ENCODE measurements at regions not wholly inside any gene's neighbourhood (a gene's known extent, or its start where the extent isn't known, plus 50 kb on each side); places are given as distances from the start of the nearest gene placed in this dataset.
"Not testable (repeated sequence)": the region's sequence is repeated elsewhere in the genome, so short reads cannot be mapped to it uniquely, and the experiment has no call there.

GRCh38 chr17:73851091-73851490, 206.8 kb upstream of the SDK2 start:
- no peak for DNase-seq (ENCODE audit: low read depth)

DNA sequence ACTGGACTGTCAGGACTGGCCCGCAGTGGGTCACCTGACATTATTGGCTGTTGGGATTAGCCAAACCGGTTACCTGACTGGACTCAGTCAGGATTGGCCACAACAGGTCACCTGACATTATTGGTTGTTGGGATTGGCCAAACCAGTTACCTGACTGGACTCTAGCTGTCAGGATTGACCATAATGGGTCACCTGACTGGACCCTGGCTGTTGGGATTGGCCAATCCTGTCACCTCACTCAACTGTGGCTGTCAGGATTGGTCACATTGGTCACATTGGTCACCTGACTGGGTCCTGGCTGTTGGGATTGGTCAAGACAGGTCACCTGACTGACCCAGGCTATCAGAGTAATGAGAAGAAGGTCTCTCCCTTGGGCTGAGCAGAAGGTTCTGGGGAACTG, 207.7 kb upstream of the SDK2 start:
- no peak for DNase-seq (ENCODE audit: low read depth)

DNA sequence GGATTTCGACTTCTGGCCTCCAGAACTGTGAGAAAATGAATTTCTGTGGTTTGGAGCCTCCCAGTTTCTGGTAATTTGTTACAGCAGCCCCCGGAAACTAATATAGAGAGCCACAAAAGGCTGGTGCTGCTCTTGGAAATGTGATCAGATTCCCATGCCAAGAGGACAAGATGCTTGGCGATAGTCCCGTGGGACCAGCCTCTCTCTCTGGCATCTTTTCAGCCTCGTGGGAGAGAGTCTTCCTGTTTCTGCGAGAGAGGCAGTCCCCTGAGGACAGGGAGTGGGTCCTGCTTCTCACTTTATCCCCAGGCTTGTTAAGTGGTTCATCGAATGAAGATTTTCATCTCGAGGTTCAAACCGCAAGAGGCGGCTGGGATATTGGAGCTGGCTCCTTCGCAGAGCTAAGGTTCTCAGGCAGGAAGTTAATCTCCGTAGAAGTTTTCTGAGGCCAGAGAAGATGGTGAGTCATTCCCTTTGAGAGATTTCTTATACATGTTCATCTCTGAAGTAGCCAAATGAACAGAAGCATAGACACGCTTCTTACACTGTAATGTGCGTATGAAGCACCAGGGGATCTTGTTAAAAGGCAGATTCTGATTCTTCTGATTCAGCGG, 211.6 kb upstream of the SDK2 start:
- no peak for DNase-seq (ENCODE audit: low read depth)

DNA sequence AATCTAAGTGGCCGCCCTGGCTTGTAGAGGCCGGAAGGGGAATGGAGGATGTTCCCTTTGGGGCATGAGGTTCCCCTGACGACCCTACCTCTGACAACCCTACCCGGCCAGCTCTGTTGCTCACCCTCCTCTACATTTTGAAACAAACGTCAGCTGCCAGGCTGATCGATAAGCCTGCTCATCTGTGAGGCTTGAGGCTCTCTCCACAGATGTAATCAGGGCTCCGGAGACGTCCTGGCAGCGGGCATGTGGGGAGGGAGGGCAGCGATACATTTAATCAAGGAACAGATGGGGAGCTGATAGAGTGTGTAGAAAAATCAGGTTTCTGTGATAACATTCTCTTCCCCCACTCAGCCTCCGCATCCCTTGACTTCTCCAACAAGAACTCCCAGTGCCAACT, 212.3 kb upstream of the SDK2 start:
- DNase-seq (ENCODE audit: low read depth): no peak

DNA sequence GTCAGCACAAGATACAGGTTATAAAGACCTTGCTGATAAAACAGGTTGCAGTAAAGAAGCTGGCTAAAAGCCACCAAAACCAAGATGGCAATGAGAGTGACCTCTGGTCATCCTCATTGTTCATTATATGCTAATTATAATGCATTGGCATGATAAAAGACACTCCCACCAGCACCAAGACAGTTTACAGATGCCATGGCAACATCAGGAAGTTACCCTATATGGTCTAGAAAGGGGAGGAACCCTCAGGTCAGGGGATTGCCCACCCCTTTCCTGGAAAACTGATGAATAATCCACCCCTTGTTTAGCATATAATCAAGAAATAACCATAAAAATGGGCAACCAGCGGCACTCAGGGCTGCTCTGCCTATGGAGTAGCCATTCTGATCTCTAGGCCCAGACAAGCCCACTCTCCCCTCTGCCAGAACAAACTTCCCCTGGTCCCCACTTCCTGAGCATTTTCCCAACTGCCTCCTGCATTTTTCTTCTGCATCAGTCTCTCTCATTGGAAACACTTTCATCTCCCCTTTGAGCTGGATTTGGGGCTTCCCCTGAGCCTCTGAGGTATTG, 215.3 kb upstream of the SDK2 start:
- DNase-seq (ENCODE audit: low read depth): not testable (repeated sequence)

GRCh38 chr17:73861543-73861942, 217.3 kb upstream of the SDK2 start:
- no peak for DNase-seq (ENCODE audit: low read depth)

GRCh38 chr17:73863761-73864535, 219.7 kb upstream of the SDK2 start:
- DNase-seq (ENCODE audit: low read depth): no peak

GRCh38 chr17:73865831-73866230, 221.6 kb upstream of the SDK2 start:
- no peak for DNase-seq (ENCODE audit: low read depth)

- DNase-seq (ENCODE audit: low read depth): no peak
Measured at GRCh38 chr17:73867056-73867455, 222.8 kb upstream of the SDK2 start.

DNA sequence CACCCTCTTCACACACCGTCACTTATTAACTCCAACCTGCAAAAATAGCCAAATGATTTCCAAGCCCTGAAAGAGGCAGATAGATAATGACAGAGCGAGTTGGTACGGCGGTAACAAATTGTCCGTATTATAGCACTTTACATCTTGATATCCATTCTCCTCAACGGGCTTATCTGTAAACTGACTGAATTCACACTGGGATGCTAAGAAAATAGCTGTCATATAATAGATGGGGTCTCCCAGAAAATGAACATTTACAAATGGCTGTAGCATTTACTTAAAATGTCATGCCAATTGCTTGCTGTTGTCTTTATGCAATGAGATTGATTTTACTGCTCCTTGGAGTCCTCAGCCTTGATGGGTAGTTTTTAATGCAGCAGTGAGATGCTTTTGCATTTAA, 225.8 kb upstream of the SDK2 start:
- DNase-seq (ENCODE audit: low read depth): no peak

DNA sequence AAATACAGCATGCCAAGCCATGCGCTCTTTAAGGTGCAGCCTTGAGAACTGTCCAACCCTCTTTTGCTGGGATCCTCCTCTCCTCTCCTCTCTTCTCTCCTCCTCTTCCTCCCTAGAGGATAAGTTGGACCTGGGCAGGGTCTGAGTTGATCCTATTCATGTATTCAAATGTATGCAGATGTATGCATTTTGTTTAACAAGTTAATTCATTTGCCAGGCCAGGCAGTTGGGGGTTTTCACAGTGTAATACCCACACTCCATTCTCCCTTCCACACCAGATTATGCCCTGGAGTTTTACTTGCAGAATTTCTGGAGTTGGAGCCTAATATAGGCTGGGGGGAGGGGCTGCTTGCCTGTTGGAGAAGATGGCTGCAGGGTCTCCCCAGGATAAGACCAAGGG, 226.2 kb upstream of the SDK2 start:
- no peak for DNase-seq (ENCODE audit: low read depth)

GRCh38 chr17:73872816-73873215, 228.6 kb upstream of the SDK2 start:
- no peak for DNase-seq (ENCODE audit: low read depth)

DNA sequence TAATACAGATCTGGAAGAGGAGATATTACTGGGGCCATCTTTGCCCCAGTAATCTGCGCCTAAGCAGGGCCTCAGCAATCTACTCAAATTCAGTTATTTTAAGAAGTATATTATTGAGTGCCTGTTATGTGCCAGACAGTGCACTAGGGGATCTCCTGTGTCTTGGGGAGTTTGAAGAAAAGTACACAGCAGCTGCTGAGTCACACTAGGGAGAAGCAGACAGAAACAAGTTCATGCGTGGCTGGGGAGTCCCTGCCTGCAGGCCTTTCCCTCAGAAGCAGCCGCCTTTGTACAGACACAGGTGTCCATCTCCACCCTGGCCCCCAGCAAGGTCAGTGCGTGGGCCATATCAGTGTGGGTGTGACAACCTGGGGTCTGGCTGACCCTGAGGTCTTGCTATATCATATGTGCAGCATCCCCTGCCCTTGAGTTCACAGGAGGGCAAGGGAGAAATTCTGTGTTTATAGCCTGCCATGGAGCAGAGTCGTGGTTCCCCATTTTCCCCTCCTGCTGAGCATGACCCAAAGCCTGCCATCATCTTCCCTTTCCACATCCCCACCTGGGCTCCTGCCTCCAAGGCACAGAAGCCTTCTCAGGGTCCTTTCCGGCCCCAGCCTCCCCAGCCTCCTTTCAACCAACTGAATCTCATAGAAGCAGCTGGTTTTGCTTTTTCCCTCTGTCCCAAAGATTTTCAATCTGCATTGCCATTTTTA, 229.9 kb upstream of the SDK2 start:
- DNase-seq (ENCODE audit: low read depth): no peak

- no peak for DNase-seq (ENCODE audit: low read depth)
Measured at GRCh38 chr17:73875346-73875745, 231.1 kb upstream of the SDK2 start.

- no peak for DNase-seq (ENCODE audit: low read depth)
Measured at GRCh38 chr17:73877962-73878361, 233.7 kb upstream of the SDK2 start.

DNA sequence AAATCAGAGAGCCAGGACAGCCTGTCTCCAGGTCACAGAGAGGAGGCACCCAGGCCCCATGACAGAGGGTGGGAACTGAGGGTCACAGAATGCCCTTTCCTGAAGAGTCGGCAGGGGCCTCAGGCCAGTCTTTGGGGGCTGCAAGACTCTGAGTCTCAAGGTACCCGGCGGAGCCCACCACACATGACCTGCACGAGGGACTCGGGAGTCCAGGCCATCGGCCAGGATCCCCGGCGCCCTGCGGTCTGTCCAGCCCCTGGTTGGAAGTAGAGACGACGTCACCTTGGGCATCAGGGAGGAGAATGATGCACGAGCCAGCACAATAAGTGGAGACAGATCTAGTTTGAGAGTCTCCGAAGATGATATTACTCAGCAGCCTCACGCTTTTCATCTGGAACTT, 234.7 kb upstream of the SDK2 start:
- no peak for DNase-seq (ENCODE audit: low read depth)

DNA sequence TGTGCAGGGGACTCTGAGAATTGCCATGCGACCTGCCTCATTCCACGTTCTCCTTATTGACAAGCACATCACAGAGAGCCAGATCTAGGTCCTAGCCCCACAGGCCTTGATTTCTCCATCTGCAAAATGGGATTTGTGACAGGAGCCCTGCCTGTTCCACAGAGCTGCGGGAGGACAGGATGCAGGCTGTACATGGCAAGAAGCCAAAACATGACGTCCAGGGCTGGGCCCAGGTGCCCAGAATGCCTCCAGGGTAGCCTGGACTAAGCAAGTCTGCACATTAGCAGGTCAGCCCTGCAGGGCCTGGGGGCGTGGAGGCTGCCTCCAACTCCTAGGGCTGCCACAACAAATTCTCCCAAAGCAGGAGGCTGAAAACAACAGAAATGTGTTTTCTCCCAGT, 235.7 kb upstream of the SDK2 start:
- no peak for DNase-seq (ENCODE audit: low read depth)

DNA sequence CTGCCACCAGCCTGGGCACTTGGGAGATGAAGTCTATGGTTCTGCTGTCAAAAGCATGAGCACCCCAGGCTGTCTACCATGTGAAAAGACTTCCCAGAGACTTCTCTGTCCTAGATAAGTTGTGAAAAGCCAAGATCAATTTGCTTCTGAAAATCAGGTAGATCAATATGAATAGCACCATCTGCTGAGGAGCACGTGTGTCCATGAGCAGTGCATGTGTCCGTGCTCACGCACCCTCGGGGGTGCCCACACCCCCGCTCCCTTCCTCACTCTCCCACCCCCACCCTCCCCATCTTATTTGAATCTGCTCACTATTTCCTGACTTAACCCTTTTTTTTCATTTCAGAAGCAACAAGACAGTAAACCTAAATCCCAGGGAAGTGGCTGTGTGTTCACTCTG, 238.3 kb upstream of the SDK2 start:
- no peak for DNase-seq (ENCODE audit: low read depth)

GRCh38 chr17:73883175-73883574, 238.9 kb upstream of the SDK2 start:
- DNase-seq (ENCODE audit: low read depth): no peak

DNA sequence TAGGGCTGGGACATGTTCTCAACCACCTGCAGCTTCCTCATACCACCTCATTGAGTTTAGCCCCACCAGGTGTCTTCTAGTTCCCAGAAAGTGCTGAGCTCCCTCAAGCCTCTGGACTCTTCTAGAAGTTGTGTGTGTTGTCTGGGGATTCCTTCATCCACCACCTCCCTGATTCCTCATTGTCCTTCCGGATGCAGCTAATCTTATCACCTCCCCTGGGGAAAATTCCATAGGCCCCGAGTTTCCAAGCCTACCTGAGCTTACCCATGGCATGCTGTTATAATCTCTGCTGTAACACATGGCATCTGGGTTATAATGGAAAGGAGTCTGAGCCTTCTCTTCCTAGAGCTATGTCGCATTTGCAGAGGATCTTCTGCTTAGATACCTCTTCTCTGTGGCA, 243.5 kb upstream of the SDK2 start:
- DNase-seq (ENCODE audit: low read depth): no peak

GRCh38 chr17:73888862-73889261, 244.6 kb upstream of the SDK2 start:
- no peak for DNase-seq (ENCODE audit: low read depth)

- DNase-seq (ENCODE audit: low read depth): no peak
Measured at GRCh38 chr17:73889439-73889838, 245.2 kb upstream of the SDK2 start.

GRCh38 chr17:73890831-73891405, 246.7 kb upstream of the SDK2 start:
- DNase-seq (ENCODE audit: low read depth): no peak

Data from stimulated activated CD8-positive, alpha-beta memory T cell treated with anti-CD3 and anti-CD28 coated beads, Interleukin-15, amount 100 ng/mL, for 24 hours (primary cell).